ENCODE measurements at regions not wholly inside any gene's neighbourhood (a gene's known extent, or its start where the extent isn't known, plus 50 kb on each side); places are given as distances from the start of the nearest gene placed in this dataset.

DNA sequence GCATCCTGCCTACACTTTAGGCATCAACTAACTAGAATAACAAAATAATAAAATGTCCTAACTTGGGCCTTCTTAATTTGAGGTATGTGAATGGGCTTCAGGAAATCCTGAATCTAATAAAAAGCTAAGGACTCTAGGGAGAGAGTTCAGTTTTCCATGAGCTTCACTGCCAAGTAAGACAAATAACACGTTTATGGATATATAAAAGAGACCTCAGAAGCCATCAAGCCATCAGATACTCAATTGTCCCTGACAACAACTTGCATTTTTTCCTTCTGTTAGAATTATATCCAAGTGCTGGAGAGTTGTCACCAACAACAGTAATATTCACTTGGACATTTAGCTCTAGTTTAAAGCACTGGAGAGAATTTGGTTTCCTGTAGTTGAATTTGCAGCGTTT, 102.4 kb upstream of the IGSF10 start:
- TF ChIP-seq, protein P1, sequence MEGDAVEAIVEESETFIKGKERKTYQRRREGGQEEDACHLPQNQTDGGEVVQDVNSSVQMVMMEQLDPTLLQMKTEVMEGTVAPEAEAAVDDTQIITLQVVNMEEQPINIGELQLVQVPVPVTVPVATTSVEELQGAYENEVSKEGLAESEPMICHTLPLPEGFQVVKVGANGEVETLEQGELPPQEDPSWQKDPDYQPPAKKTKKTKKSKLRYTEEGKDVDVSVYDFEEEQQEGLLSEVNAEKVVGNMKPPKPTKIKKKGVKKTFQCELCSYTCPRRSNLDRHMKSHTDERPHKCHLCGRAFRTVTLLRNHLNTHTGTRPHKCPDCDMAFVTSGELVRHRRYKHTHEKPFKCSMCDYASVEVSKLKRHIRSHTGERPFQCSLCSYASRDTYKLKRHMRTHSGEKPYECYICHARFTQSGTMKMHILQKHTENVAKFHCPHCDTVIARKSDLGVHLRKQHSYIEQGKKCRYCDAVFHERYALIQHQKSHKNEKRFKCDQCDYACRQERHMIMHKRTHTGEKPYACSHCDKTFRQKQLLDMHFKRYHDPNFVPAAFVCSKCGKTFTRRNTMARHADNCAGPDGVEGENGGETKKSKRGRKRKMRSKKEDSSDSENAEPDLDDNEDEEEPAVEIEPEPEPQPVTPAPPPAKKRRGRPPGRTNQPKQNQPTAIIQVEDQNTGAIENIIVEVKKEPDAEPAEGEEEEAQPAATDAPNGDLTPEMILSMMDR (CRISPR knock-in tag; IDR thresholded peaks at IDR 0.05), result no peak
- TF ChIP-seq PRMT3 (CRISPR knock-in tag; IDR thresholded peaks at IDR 0.05; ENCODE audit: borderline replicate concordance, low read depth) (no peak), FOXM1 (CRISPR knock-in tag; IDR thresholded peaks at IDR 0.05) (no peak), NBN (conservative IDR thresholded peaks at IDR 0.05) (no peak)

All from HepG2 (cell line).